ENCODE measurements at regions not wholly inside any gene's neighbourhood (a gene's known extent, or its start where the extent isn't known, plus 50 kb on each side); places are given as distances from the start of the nearest gene placed in this dataset.
"Not testable (repeated sequence)": the region's sequence is repeated elsewhere in the genome, so short reads cannot be mapped to it uniquely, and the experiment has no call there.

DNA sequence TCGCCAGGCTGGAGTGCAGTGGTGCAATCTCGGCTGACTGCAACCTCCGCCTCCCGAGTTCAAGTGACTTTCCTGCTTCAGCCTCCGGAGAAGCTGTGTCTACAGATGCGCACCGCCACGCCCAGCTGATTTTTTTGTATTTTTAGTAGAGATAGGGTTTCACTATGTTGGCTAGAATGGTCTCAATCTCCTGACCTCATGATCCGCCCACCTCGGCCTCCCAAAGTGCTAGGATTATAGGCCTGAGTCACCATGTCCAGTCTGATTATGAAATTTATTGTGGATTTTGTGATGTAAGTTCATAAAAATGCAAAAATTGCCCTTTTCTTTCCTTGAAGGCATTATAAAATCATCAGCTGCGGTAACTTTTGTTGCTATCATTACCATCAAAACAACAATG lies 1688.3 kb upstream of the ADGRL3 start:
- peak; percentile 28 for DNase-seq (ENCODE audit: low read depth)

DNA sequence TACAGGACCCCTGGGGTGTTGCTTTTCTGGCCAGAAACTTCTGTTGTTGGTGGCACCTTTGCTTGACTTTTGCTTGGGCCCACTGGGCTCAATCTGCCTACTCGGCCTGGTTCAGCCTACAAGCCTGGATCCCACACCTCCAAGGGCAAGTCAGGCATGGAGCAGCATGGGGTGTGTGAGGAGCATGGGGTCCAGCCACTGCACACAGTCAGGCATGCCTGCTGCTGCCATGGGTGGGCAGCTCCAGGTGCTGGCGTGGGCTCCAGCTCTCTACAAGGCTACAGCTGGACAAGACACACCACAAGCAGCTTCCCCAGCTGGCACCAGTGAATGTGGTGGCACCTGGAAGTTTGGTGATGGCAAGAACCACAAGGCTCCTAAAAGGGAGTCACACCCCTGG lies 1683.1 kb upstream of the ADGRL3 start:
- no peak for DNase-seq (ENCODE audit: low read depth)

DNA sequence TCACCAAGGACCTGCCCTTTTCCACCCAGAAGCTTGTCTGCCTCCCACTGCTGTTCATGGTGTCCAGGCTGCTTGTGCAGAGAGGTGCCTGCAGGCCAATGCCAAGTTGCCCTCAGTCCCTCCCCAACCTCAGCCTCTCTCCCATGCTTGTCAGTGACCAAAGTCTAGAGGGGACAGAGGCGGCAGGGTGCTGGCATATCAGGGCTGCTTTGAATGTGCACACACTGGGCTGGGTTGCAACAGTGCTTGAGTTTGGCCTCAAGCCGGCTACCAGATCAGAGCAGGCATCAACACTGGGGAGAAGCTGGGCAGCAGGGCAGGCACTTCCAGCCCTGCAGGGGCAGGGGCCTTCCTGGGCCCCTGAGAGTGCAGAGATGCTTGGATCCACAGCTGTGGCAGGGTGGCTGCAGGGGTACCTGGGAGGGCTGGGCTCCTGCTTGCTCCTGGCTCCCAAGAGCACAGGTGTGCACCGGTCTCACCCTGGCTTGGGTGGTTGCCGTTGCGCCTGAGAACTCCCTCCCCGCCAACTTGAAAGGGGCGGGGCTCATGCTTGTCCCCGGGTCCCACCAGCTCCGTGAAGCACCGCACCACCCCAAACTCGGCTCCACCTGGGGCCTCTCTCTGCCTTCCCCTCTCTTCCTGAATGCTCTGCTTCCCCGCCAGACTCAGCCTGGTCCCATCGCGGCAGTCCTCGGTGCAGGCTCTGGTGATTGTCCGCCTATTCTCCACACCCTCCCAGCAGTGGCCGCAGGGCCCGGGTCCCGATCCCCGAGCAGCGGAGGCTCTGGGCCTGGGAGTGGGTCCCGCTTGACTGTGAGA lies 1681.9 kb upstream of the ADGRL3 start:
- no peak for DNase-seq (ENCODE audit: low read depth)

DNA sequence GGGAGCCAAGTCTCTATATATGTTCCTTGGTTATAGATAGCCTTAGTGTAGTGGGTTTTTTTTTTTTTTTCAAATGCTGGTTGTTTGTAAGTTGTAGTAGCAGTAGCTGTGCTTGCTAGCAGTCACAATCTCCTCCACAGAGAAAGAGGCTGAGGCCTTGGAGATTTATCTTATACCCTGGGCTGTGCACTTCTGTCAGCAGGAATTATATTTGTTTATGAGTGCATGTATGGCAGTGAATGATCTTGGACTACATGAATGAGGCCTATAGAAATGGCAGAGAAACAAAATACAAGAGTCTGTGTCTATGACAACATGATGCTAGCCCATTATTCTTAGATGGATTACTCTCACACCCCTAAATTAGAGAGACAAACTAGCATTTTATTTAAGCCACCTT lies 1674.2 kb upstream of the ADGRL3 start:
- DNase-seq (ENCODE audit: low read depth), result no peak

DNA sequence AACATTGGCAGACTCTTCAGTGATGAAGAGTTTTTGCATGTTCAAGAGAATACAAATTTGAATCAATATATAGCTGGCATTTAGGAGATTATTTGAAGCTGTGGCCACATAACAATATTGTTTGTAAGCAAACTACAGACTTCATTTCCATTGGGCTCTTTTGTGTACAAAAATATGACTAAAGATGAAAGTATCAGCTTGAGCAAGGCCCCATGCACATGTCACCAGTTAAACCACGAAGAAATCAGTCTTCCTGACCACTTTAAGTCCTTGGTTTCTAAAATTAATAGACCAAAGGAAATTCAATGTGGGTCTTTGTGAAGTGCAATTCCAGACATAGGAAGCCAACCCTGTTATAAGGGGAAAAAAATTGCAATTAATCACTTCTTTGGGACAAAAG lies 1664.6 kb upstream of the ADGRL3 start:
- DNase-seq (ENCODE audit: low read depth), result no peak

DNA sequence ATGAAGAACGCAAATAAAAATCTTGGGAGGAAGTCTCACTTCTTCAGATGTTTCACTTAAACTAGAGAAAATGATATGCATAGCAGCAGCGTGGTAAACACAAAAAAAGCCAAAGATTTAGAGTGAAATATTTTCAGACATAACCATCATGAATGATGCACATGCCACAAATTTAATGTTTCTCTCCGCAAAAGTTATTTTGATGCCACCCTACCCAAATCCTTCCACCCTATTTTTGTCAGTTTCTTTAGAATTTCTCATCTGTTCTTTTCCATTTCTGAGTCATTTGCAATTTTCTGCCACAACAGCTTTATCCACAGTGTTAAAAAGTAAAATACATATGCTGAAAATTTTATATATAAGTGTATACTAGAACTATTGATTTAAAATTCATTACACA lies 1663.7 kb upstream of the ADGRL3 start:
- no peak for DNase-seq (ENCODE audit: low read depth)

DNA sequence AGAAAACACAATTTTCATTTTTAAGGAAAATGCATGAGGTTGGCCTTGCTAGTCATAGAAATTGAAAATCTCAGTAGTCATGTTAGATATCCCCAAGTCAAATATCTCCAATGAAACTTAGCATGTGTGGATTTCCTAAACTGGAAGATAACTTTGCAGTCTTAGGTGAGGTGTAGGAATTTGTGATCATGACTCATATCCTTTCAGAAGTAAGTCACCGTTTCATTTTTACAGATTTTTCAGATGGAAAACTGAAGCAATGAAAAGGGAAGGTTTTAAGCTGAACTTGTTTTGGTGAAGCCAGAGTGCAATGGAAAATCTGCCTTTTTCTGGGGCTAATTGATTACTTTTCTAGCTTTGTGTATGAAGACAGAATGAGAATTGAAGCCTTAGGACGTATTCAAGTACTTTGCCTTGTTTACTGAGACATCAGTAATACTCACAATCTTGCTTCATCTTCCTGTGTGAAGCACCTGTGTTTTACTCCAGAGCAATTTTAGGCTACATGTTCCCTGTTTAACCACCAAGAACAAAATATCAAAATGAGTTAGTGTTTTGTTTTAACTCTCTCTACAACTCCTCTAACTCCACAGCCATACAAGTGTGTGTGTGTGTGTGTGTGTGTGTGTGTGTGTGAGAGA lies 1662.8 kb upstream of the ADGRL3 start:
- DNase-seq (ENCODE audit: low read depth), result peak; percentile 40

DNA sequence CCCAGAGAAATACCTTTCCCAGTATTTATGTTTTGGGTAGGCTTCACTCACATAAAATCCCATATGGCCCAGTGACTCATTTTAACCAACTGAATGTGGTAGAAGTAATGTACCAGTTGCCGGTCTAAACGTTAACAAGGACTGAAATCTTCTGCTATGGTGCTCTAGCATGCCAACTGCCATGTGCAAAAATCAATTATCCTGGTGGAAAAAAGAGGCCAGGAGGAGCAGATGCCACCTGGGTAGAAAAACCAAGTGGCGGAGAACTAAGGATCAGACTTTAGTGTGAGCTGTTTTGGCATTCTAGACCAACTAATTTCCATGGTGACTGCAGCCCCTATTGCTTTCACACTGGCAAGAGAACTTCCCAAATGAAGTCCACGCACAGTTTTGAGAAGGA lies 1660.7 kb upstream of the ADGRL3 start:
- DNase-seq (ENCODE audit: low read depth), result no peak

DNA sequence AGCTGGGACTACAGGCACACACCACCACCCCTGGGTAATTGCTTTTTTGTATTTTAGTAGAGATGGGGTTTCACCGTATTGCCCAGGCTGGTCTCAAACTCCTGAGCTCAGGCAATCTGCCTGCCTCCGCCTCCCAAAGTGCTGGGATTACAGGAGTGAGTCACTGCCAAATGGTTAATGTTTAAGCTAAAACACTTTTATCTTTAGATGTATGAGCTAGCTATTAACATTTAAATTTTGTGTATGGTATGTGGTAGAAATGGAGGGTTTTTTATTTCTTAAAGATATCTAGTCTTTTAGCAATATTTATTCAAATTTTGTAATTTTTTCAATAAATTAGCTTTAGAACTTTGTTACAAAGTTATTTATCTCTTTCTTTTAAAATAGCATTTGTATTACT lies 1659.8 kb upstream of the ADGRL3 start:
- no peak for DNase-seq (ENCODE audit: low read depth)

DNA sequence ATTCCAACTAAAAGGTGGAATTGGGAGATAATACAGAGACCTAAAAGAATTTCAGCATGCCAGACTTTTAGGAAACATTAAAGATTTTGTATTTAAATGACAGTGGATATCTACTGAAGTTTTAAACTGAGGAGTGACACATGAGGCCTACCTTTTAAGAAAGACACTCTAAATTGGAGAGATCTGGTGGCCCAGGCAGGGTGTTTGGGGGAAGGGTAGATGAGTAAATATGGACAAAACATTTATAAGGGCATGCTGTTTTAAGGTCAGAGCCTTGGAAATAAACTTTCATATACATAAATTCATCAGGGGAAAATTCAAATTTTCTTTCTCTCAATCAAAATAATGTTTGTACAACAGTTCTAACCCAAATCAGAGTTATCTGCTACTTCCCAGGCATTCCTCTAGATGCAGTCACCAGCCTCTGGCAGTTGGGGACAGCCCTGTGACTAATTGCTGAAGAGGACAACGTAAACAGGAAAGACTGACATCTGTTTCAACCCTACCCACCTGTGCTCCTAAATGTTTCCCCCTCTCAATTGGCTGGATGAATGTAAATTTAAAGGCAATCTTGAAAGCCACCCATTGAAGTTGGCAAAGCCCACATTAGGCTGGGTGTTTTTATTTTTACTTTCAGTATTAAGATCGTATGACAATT lies 1646.9 kb upstream of the ADGRL3 start:
- DNase-seq (ENCODE audit: low read depth), result peak; percentile 82

DNA sequence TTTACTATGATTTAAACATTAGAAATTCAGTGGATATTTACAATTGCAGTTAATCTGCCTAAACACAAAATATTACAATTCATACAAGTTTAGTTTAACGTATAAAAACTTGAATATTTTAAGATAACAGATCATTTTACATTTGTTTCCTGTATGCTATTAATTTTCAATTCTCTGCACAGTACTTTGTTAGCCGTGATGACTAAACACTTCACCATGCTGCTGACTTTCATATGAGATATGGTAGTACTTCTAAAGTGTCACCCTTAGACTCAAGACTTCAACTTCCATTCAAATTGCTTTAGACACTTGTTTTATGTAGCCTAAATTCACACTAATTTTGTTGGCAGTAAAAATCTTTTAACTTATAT lies 1646.4 kb upstream of the ADGRL3 start:
- peak; percentile 77 for DNase-seq (ENCODE audit: low read depth)

DNA sequence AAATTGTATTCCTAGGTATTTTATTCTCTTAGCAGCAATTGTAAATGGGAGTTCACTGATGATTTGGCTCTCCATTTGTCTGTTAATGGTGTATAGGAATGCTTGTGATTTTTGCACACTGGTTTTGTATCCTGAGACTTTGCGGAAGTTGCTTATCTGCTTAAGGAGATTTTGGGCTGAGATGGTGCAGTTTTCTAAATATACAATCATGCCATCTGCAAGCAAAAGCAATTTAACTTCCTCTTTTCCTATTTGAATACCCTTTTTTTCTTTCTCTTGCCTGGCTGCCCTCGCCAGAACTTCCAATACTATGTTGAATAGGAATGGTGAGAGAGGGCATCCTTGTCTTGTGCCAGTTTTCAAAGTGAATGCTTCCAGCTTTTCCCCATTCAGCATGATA lies 1643.9 kb upstream of the ADGRL3 start:
- DNase-seq (ENCODE audit: low read depth), result not testable (repeated sequence)

DNA sequence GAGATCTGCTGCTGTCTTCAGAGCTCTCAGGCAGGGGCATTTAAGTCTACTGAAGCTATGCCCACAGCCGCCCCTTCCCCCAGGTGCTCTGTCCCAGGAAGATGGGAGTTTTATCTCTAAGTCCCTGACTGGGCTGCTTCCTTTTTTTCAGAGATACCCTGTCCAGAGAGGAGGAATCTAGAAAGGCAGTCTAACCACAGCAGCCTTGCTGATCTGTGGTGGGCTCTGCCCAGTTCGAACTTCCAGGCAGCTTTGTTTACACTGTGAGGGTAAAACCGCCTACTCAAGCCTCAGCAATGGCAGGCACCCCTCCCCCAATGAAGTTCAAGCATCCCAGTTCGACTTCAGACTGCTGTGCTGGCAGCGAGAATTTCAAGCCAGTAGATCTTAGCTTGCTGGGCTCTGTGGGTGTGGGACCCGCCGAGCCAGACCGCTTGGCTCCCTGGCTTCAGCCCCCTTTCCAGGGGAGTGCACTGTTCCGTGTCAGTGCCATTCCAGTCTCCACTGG lies 1639.9 kb upstream of the ADGRL3 start:
- DNase-seq (ENCODE audit: low read depth), result not testable (repeated sequence)

DNA sequence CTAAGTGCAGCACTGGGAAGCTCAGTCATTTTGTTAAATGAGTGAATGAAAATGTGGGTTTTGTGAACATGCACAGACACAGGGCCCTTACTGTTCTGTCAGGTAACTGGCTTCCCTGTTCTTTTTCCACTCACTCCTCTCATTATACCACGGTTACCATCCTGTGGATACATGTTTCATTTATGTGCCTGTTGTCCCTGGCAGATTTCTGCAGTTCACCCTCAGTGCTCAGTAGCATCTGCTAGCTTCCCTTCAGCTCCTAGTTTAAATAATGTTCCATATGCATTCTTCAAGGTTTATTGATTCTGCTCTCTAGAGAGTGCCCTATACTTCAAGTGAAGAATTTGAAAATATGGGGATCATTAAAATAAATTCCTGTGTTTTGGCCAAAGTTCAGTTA lies 1634.3 kb upstream of the ADGRL3 start:
- no peak for DNase-seq (ENCODE audit: low read depth)

DNA sequence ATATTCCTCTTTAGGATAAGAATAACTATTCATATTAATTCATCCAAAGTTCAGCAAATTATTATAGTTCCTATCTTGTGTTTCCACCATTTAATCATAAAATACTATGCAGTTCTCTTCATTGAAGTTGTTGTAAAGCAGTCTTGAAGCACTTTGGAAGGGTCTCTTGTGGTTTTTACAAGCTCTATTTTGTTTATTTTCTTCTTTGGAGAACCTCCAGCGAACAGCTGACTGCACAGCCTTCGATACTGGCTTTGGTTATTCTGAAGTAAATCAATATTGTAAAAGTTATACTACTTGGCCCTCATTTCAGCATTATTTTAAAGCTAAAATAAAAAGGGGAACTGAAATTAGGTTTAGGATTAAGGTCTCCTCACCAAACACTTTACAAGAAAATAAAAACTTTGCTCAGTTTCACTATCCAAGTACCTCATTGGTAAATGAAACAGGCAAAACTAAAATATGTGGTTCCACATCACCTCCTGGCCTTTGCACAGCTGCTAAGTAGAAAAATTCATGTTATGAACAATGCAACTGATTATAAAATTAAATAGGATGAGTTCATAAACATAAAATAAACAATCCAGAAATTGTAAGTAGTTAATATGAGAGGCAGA lies 1629.2 kb upstream of the ADGRL3 start:
- DNase-seq (ENCODE audit: low read depth), result no peak

DNA sequence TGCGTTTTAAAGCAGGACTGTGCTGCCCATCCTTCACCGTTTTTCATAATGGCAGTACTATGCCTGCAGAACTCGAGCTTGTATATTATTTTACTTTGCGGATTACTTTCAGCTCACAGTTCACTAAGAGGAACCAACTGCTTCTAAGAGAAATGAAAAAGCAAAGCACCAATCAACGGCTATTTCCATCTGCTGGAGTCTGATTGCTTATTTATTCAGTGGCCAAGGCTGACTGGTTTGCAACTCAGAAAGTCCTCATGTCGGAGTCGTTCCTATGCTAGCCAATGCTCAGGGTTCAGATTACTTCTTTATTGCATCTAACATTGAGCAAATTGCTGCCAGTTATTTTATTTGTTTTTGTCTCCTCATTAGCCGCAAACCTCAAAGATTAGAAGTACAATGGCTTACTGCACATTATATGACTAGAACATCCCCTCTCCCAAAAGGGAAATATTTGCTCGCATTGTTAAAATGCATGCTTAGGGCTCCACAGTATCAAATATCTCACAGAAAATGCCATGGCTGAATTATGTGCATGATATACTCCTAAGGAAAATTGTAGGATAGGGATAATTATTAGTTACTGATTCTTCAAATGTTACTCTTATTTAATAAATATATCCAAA lies 1628.2 kb upstream of the ADGRL3 start:
- DNase-seq (ENCODE audit: low read depth), result no peak

DNA sequence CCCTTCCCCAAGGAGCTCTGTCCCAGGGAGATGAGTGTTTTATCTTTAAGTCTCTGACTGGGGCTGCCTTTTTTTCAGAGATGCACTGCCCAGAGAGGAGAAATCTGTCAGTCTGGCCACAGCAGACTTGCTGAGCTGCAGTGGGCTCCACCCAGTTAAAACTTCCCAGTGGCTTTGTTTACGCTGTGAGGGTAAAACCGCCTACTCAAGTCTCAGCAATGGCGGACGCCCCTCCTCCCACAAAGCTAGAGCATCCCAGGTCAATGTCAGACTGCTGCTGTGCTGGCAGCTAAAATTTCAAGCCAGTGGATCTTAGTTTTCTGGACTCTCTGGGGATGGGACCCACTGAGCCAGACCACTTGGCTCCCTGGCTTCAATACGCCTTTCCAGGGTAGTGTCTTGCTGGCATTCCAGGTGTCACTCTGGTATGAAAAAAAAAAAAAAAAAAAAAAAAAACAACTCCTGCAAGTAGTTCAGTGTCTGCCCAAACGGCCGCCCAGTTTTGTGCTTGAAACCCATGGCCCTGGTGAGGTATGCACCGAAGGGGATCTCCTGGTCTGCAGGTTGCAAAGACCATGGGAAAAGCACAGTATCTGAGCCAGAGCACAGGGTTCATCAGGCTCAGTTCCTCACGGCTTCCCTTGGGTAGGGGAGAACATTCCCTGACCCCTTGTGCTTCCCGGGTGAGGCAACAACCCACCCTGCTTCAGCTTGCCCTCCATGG lies 1616.1 kb upstream of the ADGRL3 start:
- no peak for DNase-seq (ENCODE audit: low read depth)

DNA sequence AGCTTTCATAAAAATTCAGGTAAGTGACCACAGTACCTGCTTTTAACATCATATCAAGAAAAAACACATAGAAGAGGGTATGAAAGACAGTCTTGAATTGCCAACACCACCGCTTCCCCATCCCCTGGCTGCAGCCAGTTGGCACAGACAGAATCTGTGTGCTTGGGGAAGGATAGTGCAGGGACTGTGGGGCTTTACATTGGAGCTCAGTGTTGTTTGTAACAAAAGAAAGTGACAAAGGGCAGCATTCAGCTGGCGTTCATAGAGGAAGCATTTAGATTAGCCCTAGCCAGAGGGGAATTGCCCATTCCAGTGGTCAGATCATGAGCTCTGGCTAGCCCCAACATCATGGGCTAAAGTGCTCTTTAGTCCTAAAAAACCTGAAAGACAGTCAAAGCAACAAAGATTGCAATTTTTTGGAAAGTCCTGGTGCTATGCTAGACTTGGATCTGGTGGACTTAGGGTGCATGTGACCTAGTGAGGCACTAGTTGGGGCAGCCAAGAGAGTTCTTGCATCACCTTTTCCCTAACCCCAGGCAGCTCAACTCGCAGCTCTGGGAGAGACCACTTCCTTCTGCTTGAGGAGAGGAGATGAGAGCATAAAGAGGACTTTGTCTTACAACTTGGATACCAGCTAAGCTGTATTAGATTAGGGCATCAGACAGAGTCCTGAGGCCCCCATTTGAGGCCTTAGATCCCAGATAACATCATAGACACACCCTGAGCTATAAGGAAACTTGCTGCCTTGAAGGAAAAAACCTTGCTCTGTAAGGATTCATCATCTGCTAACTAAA lies 1602.4 kb upstream of the ADGRL3 start:
- DNase-seq (ENCODE audit: low read depth), result no peak

DNA sequence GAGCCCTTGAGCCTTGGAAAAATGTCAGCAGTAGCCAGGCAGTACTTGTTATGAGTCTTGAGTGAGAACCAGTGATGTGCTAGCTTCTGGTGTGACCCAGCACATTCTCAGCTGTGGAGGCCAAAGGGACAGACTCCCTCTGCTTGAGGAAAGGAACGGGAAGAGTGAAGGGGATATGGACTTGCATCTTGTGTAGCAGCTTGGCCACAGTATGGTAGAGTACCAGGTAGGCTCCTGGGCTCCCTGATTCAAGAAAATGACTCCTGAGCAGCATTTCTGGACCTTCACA lies 1601.9 kb upstream of the ADGRL3 start:
- DNase-seq (ENCODE audit: low read depth), result no peak

DNA sequence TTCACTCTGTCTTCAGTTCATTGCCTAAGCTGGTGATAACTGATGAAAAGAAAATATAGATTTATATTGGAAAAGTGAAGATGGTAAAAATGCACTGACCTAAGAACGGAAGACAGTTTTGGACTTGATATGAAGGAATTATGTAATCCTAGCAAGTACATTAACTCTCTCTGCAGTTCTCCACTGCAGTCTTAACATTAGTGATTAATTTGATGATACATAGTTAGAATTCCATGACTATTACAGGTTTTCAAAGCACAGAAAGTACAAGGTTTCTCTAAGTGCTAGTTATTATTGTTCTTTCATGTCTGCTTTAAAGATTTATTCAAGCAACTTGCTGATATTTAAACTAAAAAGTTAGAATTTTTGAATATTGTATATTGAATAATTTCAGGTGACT lies 1591.7 kb upstream of the ADGRL3 start:
- DNase-seq (ENCODE audit: low read depth), result peak; percentile 61

DNA sequence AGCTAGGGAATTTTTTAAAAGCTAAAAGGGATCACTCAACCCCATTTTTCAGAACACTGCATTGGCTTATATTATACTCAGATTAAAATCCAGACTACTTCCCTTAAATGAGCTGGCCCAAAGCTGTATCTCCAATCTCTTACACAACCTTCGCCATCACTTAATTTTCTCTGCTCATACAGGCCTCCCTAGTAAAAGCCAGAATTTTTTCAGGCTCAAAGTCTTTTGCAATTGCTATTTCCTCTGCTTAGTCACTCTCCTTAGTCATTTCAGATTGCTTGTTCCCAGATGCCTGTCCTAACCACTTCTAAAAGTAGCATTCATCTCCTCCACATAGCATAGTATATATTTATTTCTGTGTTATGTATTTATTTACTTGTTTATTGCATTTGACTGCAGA lies 1587.9 kb upstream of the ADGRL3 start:
- DNase-seq (ENCODE audit: low read depth), result peak; percentile 88
